ENCODE measurements at regions not wholly inside any gene's neighbourhood (a gene's known extent, or its start where the extent isn't known, plus 50 kb on each side); places are given as distances from the start of the nearest gene placed in this dataset.

- DNase-seq (no peak), ATAC-seq (ENCODE audit: insufficient read depth, low read depth) (no peak)
- Histone ChIP-seq H3K9ac (ENCODE audit: low read depth, low read length) (no peak overlapping the region), H3K27me3 (ENCODE audit: insufficient read depth, low read length, poor library complexity) (no peaks in the 10 kb centered on the region), H3K4me3 (ENCODE audit: low read depth in 1 of 2, low read length in 2 of 2) (no peak overlapping the region), H3K79me2 (ENCODE audit: insufficient read depth, low read length) (no peaks in the 10 kb centered on the region), H3K9me3 (ENCODE audit: insufficient read depth, low read length, severe bottlenecking) (peaks cover 3% of the 10 kb centered on the region), H2AFZ (ENCODE audit: low read depth, low read length) (peak overlapping the region; percentile 33; the same call in 1 of the 2 replicates), H3K36me3 (ENCODE audit: insufficient read depth, low read length) (no peaks in the 10 kb centered on the region), H3K4me1 (ENCODE audit: insufficient read depth, low read length) (no peaks in the 10 kb centered on the region; the same call in 1 of the 2 replicates), H4K20me1 (ENCODE audit: insufficient read depth, low read length) (no peaks in the 10 kb centered on the region), H3K27ac (ENCODE audit: low read length) (no peak overlapping the region), H3K4me2 (ENCODE audit: insufficient read depth, low read length) (no peak overlapping the region)
- TF ChIP-seq EZH2 (IDR thresholded peaks at IDR 0.05; ENCODE audit: borderline replicate concordance, low read depth, low read length, severe bottlenecking) (no peak), CTCF (IDR thresholded peaks at IDR 0.05; ENCODE audit: borderline replicate concordance, extremely low read depth, low read length, poor library complexity, severe bottlenecking) (no peak)
These were observed 1133.8 kb upstream of the PCDH10 start for GRCh38 chr4:132015321-132015720.

- Histone ChIP-seq H3K4me3 (ENCODE audit: low read depth in 1 of 2, low read length in 2 of 2) (no peak overlapping the region), H4K20me1 (ENCODE audit: insufficient read depth, low read length) (no peaks in the 10 kb centered on the region), H3K9me3 (ENCODE audit: insufficient read depth, low read length, severe bottlenecking) (no peaks in the 10 kb centered on the region), H2AFZ (ENCODE audit: low read depth, low read length) (no peak overlapping the region), H3K79me2 (ENCODE audit: insufficient read depth, low read length) (no peaks in the 10 kb centered on the region), H3K4me1 (ENCODE audit: insufficient read depth, low read length) (no peaks in the 10 kb centered on the region; the same call in 1 of the 2 replicates), H3K4me2 (ENCODE audit: insufficient read depth, low read length) (no peak overlapping the region), H3K27me3 (ENCODE audit: insufficient read depth, low read length, poor library complexity) (no peaks in the 10 kb centered on the region), H3K9ac (ENCODE audit: low read depth, low read length) (no peak overlapping the region), H3K36me3 (ENCODE audit: insufficient read depth, low read length) (no peaks in the 10 kb centered on the region), H3K27ac (ENCODE audit: low read length) (no peak overlapping the region)
- DNase-seq (no peak), ATAC-seq (ENCODE audit: insufficient read depth, low read depth) (no peak)
- TF ChIP-seq EZH2 (IDR thresholded peaks at IDR 0.05; ENCODE audit: borderline replicate concordance, low read depth, low read length, severe bottlenecking) = no peak
- no peak for TF ChIP-seq CTCF (IDR thresholded peaks at IDR 0.05; ENCODE audit: borderline replicate concordance, extremely low read depth, low read length, poor library complexity, severe bottlenecking)
These were observed 1132.3 kb upstream of the PCDH10 start for GRCh38 chr4:132016703-132017350.

GRCh38 chr4:132026166-132026565, 1122.9 kb upstream of the PCDH10 start:
- ATAC-seq (ENCODE audit: insufficient read depth, low read depth) = no peak
- no peaks in the 10 kb centered on the region for H3K36me3 ChIP-seq (ENCODE audit: insufficient read depth, low read length)
- no peaks in the 10 kb centered on the region for H3K79me2 ChIP-seq (ENCODE audit: insufficient read depth, low read length)
- H4K20me1 ChIP-seq (ENCODE audit: insufficient read depth, low read length) = no peaks in the 10 kb centered on the region
- no peak overlapping the region for H2AFZ ChIP-seq (ENCODE audit: low read depth, low read length)
- H3K4me1 ChIP-seq (ENCODE audit: insufficient read depth, low read length) = no peaks in the 10 kb centered on the region; the same call in 1 of the 2 replicates
- TF ChIP-seq EZH2 (IDR thresholded peaks at IDR 0.05; ENCODE audit: borderline replicate concordance, low read depth, low read length, severe bottlenecking) (no peak), CTCF (IDR thresholded peaks at IDR 0.05; ENCODE audit: borderline replicate concordance, extremely low read depth, low read length, poor library complexity, severe bottlenecking) (no peak)
- DNase-seq = no peak
- no peak overlapping the region for H3K9ac ChIP-seq (ENCODE audit: low read depth, low read length)
- no peaks in the 10 kb centered on the region for H3K27me3 ChIP-seq (ENCODE audit: insufficient read depth, low read length, poor library complexity)
- H3K9me3 ChIP-seq (ENCODE audit: insufficient read depth, low read length, severe bottlenecking) = no peaks in the 10 kb centered on the region
- no peak overlapping the region for H3K4me3 ChIP-seq (ENCODE audit: low read depth in 1 of 2, low read length in 2 of 2)
- H3K4me2 ChIP-seq (ENCODE audit: insufficient read depth, low read length) = no peak overlapping the region
- H3K27ac ChIP-seq (ENCODE audit: low read length) = no peak overlapping the region
